Omental fat pad (tissue), 3 donors: ENCODE measurements at regions not wholly inside any gene's neighbourhood (a gene's known extent, or its start where the extent isn't known, plus 50 kb on each side); places are given as distances from the start of the nearest gene placed in this dataset.
"Not testable (repeated sequence)": the region's sequence is repeated elsewhere in the genome, so short reads cannot be mapped to it uniquely, and the experiment has no call there.

Experiments
- ATAC-seq: fragments of 150-250 bp; one replicate; pipeline ENCODE4 v1.9.1; 2016; ENCODE audit warnings: mild to moderate bottlenecking, moderate library complexity; ENCODE audit not compliant: low FRiP score
- DNase-seq: peaks from one replicate; pipeline ENCODE4 v3.0.0-alpha.2; 2019; ENCODE audit warnings: low spot score
- TF ChIP-seq, protein P1 (sequence below), 3 donors: fragments of 450-650 bp; IDR thresholded peaks; one replicate each; pipeline ENCODE4 v1.5.1; 2016 to 2017; ENCODE audit warnings: antibody characterized with exemption in 3 of 3, mild to moderate bottlenecking in 3 of 3, moderate library complexity in 2 of 3

DNA sequence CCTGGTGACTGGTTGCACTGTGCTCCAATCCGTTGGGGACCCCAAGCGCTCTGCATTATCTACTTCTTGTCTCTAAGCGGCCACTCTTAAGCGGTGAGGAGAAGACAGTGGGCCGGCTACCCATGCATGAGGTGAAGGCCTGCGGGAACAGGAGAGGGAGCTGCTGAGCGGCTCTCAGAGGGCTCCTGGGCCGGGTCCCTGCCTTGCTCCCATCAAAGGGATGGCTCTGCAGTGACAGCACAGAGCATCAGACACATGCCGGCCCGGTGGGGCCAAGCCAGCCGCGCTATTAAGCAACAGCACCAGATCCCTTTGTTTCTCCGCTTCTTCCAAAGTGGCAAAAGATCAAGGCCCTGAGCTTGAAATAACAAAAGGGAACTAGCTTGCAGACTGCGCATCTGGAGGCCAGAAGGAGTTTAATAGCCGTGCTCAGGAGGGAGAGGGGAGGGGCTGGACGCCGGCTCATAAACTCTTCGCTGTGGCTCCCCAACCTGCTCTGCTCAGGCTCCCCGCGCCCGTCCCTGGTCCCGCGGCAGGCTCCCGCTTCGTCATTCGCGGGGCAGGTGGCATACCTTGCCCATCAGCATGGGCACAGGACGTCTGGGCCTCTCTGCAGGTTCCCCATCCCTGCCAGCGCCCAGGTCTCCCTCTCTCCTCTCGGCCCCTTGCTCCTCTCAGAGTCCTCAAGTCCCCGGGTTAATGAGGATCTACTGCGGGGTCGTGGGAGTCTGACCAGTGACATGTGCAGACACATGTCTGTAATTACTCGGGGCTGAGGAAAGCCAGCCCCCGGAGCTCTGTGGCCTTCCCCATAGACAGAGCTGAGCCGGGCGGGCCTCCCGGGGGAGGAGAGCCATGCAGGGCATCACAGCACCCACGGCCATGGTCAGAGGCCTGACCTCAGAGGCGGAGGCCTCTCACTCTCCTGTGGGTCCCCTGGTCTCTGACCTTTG, 96.7 kb downstream of the ASB1 start:
- TF ChIP-seq, protein P1, sequence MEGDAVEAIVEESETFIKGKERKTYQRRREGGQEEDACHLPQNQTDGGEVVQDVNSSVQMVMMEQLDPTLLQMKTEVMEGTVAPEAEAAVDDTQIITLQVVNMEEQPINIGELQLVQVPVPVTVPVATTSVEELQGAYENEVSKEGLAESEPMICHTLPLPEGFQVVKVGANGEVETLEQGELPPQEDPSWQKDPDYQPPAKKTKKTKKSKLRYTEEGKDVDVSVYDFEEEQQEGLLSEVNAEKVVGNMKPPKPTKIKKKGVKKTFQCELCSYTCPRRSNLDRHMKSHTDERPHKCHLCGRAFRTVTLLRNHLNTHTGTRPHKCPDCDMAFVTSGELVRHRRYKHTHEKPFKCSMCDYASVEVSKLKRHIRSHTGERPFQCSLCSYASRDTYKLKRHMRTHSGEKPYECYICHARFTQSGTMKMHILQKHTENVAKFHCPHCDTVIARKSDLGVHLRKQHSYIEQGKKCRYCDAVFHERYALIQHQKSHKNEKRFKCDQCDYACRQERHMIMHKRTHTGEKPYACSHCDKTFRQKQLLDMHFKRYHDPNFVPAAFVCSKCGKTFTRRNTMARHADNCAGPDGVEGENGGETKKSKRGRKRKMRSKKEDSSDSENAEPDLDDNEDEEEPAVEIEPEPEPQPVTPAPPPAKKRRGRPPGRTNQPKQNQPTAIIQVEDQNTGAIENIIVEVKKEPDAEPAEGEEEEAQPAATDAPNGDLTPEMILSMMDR (IDR thresholded peaks at IDR 0.05): no peak
- ATAC-seq (no peak), DNase-seq (no peak)

DNA sequence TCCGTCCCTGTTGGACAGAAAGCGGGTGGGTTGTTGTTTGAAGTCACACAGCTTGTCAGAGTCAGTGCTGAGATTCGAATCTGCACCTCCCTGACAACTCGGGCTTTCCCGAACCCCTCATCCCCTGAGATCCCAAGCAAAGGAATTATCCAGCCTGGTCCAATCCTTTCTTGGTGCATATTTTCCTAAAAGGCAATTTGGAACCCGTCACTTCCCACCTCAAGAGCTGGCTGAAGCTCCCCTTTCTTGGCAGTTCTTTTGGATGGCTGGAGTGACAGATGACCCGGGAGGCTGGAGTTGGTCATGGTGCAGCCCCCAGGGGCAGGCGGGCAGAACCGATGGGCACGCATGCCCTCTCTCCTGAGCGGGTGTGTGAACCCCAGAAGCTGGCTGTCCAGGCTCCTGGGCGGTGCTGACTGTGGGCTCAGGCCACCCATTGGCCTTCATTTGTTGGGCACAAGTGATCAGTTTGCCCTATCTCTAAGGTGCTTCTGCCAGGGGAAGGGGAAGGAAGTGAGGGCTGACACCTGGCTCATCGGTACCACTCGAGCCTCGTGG, 97.8 kb downstream of the ASB1 start:
- ATAC-seq (no peak), DNase-seq (no peak)
- TF ChIP-seq, protein P1 (IDR thresholded peaks at IDR 0.05): no peak

- TF ChIP-seq, protein P1 (IDR thresholded peaks at IDR 0.05): no peak
Observed at GRCh38 chr2:238525990-238526389, 99.3 kb downstream of the ASB1 start.

GRCh38 chr2:238527565-238527964, 100.8 kb downstream of the ASB1 start:
- TF ChIP-seq, protein P1 (IDR thresholded peaks at IDR 0.05): no peak
- DNase-seq (no peak), ATAC-seq (no peak)

More at GRCh38 chr2:238525990-238526389, 99.3 kb downstream of the ASB1 start:
- no peak for ATAC-seq
- DNase-seq: no peak

DNA sequence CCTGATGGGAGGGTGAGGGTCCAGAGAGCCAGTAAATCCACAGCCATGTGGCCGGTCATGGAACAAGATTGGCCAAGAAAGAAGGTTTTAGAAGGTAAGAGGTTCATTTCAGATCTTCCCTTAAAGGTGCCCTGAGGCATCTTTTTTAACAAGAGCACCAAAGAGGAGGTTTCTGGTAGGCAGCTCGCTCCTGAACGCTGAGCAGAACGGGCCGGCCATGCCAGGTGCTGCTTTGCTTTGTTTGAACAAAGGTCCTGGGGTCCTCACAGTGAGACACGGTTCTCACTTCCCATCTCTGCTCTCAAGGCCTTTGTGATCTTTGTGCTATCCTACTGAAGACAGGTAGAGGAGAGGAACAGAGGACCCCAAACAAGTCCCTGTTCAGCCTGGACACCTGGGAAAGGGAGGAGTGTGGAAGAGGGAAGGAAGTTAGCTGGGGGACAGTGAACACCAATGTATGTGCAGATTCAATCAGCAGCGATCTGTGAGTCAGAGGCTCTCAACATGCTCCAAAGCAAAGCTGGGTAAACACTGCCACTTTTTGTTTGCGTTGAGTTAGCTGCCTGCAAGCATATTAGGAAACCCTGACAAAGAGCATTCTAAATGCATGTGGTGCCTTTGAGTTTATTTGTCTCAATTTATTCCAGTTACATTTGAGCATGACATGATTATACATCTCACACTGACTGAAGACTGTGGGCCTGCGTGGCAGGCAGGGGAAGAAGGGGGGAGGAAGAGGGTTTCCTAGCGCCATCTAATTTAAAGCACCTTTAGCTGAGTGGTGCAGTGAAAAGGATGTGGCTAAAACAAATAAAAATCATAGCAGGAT, 102.4 kb downstream of the ASB1 start:
- DNase-seq: no peak
- no peak for ATAC-seq
- TF ChIP-seq, protein P1 (IDR thresholded peaks at IDR 0.05): no peak

GRCh38 chr2:238531017-238531645, 104.4 kb downstream of the ASB1 start:
- not testable (repeated sequence) for DNase-seq, ATAC-seq

DNA sequence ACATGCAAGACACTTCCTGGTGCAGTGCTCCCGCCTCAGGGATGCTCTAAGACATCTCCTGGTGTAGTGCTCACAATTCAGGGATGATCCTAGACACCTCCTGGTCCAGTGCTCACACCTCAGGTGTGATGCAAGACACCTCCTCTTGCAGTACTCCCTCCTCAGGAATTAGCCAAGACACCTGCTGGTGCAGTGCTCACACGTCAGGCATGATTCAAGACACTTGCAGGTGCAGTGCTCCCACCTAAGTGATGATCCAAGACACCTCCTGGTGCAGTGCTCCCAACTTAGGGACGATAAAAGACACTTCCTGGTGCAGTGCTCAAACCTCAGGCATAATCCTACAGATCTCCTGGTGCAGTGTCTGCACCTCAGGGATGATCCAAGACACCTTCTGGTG, 117.0 kb downstream of the ASB1 start:
- ATAC-seq, DNase-seq: not testable (repeated sequence)
